ENCODE measurements at regions not wholly inside any gene's neighbourhood (a gene's known extent, or its start where the extent isn't known, plus 50 kb on each side); places are given as distances from the start of the nearest gene placed in this dataset.

GRCh38 chr2:8543383-8544170 is 138.3 kb upstream of the ID2 start:
- Mint-ChIP-seq H3K9me3 (ENCODE audit: unreplicated experiment) (no peaks in the 10 kb centered on the region), H3K36me3 (ENCODE audit: insufficient read depth, unreplicated experiment) (peaks cover 6% of the 10 kb centered on the region), H3K4me3 (ENCODE audit: unreplicated experiment) (no peak overlapping the region), H3K4me1 (ENCODE audit: low read depth, unreplicated experiment) (peaks cover 27% of the 10 kb centered on the region), H3K27me3 (ENCODE audit: insufficient read depth, unreplicated experiment) (no peaks in the 10 kb centered on the region), H3K27ac (ENCODE audit: unreplicated experiment) (no peak overlapping the region)
- ChIA-PET POLR2A (interaction anchor here (0.9 kb wide), 1 partner anchor 9 kb away, joined by 3 read pairs; no protein-coding TSS in a partner anchor), CTCF (interaction anchor here (0.8 kb wide), 1 partner anchor 29 kb away, joined by 3 read pairs; no protein-coding TSS in a partner anchor)
- TF ChIP-seq CTCF (IDR thresholded peaks at IDR 0.05; ENCODE audit: insufficient read depth in 1 of 2, low read depth in 1 of 2, low read length in 1 of 2, severe bottlenecking in 1 of 2, unreplicated experiment in 1 of 2), result no peak
- intact Hi-C loops (cut with micrococcal nuclease; ENCODE audit: unreplicated experiment), result no loop called here
- Histone ChIP-seq H3K4me3 (ENCODE audit: low read depth, low read length) (no peak overlapping the region), H3K27me3 (replicated peaks; ENCODE audit: control insufficient read depth, insufficient read depth, low read length) (no peaks in the 10 kb centered on the region), H3K36me3 (ENCODE audit: control insufficient read depth, insufficient read depth, low read length) (no peaks in the 10 kb centered on the region), H3K4me1 (peaks cover 19% of the 10 kb centered on the region), H3K9me3 (no peaks in the 10 kb centered on the region)
- BruUV-seq (replicated peaks), result no TSS peak
- no peak for DNase-seq

- H3K9me3 Mint-ChIP-seq (ENCODE audit: unreplicated experiment), result no peaks in the 10 kb centered on the region
- POLR2A ChIA-PET, result interaction anchor here (0.9 kb wide), 1 partner anchor 9 kb away, joined by 3 read pairs; no protein-coding TSS in a partner anchor
- no TSS peak for BruUV-seq (replicated peaks)
Observed at GRCh38 chr2:8544171-8544785, 137.6 kb upstream of the ID2 start.

More at GRCh38 chr2:8544171-8544785, 137.6 kb upstream of the ID2 start:
- intact Hi-C loops (cut with micrococcal nuclease; ENCODE audit: unreplicated experiment), result no loop called here
- Histone ChIP-seq H3K4me1 (peaks cover 13% of the 10 kb centered on the region), H3K4me3 (ENCODE audit: low read depth, low read length) (no peak overlapping the region), H3K36me3 (ENCODE audit: control insufficient read depth, insufficient read depth, low read length) (no peaks in the 10 kb centered on the region), H3K27me3 (replicated peaks; ENCODE audit: control insufficient read depth, insufficient read depth, low read length) (no peaks in the 10 kb centered on the region), H3K9me3 (no peaks in the 10 kb centered on the region)
- peaks cover 24% of the 10 kb centered on the region for H3K4me1 Mint-ChIP-seq (ENCODE audit: low read depth, unreplicated experiment)
- H3K36me3 Mint-ChIP-seq (ENCODE audit: insufficient read depth, unreplicated experiment), result peaks cover 6% of the 10 kb centered on the region
- CTCF ChIA-PET, result no interaction called here
- no peaks in the 10 kb centered on the region for H3K27me3 Mint-ChIP-seq (ENCODE audit: insufficient read depth, unreplicated experiment)
- TF ChIP-seq CTCF (IDR thresholded peaks at IDR 0.05; ENCODE audit: insufficient read depth in 1 of 2, low read depth in 1 of 2, low read length in 1 of 2, severe bottlenecking in 1 of 2, unreplicated experiment in 1 of 2), result no peak
- no peak overlapping the region for H3K4me3 Mint-ChIP-seq (ENCODE audit: unreplicated experiment)
- no peak for DNase-seq
- H3K27ac Mint-ChIP-seq (ENCODE audit: unreplicated experiment), result peak overlapping the region; percentile 65

Measured in Caco-2 (cell line).